ENCODE measurements at regions not wholly inside any gene's neighbourhood (a gene's known extent, or its start where the extent isn't known, plus 50 kb on each side); places are given as distances from the start of the nearest gene placed in this dataset.

DNA sequence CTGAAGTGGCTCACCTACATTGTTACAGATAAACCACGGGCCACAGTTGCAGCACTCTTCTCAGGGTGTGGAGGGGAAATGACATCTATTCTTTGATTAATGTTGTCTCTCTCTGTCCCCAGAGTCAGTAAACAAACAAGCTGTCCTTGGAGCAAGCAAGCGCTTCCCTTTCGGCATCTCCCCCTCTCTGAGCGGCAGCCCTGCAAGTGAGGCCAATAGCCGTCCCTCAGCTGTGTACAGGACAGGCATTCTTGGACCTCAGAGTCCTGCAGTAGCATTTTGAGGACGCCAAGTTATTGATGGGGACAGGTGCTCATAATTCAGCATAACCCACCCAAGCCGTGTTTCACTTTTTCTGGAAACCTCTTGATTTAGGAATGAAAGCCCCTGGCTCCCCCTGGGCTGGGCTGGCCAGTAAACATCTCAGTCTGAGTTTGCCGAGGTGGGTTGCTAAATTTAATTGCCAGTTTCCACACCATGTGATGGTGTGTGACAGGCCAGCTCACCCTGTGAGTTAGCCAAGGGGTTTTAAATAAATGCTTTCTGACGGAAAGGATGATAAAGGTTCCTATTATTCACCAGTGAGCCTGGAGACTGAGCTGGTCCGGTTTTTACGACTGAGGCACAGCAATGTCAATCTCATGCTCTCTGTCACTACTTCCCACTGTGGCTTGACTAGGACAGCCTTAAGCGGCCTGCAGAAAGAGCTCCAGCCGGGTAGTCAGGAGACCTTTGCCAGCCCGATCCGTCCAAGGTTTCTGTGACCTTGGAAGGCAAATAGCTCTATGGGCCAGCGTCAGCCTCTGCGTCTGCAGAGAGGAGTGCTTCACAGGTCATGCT, 214.8 kb upstream of the RREB1 start:
- DNase-seq: no peak

DNA sequence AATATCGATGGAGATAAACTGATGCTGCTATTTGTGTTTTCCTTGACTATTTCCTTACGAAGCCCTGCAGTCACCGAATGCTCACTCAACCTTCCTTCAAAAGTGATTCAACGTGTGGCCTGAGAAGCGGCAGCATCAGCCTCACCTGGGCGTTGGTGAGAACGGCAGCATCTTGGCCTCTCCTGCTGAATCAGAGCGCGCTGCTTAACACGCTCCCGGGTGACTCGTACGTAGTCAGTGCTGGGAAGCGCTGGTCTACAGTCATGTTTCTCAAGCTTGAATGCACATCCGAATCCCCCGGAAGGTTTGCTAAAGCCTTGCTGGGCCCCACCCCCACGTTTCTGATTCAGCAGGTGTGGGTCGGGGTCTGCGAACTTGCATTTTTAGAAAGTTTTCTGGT, 214.1 kb upstream of the RREB1 start:
- no peak for DNase-seq

DNA sequence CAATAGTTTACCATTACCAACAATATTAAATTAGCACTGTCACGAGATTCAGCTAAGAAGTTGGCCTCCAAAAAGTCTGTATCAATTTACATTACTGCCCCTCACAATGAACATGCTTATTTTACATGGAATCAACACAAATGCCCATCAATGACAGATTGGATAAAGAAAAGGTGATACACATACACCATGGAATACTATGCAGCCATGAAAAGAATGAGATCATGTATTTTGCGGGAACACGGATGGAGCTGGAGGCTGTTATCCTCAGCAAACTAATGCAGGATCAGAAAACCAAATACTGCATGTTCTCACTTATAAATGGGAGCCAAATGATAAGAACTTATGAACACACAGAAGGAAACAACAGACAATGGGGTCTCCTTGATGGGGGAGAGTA, 211.8 kb upstream of the RREB1 start:
- DNase-seq: no peak

DNA sequence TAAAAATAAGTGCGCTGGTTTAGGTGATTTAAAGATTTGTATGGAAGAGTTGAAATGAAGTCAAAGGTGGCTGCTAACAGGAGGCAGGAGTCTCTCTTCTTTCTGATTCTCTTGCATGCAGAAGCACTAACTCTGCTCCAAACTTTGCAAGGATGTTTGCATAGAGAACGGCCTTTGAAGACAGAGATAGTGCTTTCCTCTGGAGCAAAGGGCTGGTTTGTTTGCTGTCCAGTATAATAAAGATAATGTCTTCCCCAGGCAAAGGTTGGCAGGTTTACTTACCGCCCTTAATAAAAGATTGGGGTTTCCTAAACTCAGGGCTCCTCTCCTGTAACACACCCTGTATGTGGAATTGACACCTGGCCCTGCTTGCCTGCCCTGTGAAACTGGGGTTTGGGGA, 210.6 kb upstream of the RREB1 start:
- DNase-seq: no peak

DNA sequence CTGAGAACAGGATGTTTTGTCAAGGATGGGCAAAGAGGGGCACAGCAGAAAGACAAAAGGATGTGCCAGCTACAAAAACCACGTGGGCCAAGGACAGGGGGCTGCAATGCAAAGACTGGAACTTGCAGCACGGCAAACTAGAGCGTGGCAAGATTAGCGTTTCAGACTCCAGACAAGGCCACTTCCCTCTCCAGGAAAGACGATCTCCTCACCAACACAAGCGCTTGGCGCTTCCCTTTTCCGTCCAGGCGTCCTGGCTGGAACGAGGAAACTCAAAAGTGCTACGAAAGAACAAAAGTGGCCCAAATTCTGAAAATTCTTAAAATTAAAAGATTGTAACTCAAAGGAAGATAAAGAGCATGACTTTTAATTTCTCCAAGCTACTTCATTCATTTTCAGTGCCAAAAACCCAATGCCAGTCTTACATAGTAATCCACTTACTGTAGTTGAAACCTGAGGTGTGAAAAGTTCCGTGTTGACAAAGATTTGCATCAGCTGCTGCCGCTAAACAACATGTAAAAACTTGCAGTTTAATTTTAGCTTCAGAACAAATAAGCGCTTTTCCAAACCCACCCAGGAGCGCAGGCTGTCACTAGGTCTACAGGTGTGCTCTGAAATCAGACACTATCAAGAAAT, 207.1 kb upstream of the RREB1 start:
- DNase-seq: no peak

DNA sequence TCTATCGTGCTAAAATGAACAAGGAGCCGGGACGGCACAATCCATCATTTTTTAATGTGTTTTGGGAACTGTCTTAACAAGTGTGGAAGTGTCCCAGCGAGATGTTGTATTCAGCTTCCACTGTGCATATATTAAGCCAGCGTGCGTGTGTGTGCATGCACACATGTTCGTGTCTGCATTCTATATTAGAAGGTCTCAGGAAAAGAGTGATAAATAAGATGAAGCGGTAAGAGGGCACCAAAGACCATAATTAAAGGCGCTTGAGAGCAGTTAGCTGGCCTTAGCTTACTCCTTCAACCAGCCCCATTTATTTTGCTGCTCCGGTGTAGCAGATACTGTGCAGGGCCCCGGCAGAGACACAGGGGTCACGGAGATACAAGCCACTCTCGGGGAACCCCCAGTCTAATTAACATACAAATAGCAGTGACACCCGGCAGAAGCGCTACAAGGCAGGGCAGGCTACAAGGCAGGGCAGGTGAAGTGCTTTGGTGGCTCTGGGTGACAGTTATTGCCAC, 206.5 kb upstream of the RREB1 start:
- DNase-seq: no peak

DNA sequence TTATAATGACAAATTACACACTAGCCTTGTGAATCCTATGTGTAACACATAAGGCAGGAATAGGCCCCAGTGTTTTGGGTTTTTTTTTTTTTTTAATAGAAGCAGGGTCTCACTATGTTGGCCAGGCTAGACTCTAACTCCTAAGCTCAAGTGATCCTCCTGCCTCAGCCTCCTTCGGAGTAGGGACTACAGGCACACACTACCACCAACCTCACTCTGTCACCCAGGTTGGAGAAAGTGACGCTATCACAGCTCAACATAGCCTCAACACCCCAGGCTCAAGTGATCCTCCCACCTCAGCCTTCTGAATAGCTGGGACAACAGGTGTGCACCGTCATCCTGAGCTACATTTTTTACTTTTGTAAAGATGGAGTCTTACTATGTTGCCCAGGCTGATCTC, 205.8 kb upstream of the RREB1 start:
- DNase-seq: no peak

DNA sequence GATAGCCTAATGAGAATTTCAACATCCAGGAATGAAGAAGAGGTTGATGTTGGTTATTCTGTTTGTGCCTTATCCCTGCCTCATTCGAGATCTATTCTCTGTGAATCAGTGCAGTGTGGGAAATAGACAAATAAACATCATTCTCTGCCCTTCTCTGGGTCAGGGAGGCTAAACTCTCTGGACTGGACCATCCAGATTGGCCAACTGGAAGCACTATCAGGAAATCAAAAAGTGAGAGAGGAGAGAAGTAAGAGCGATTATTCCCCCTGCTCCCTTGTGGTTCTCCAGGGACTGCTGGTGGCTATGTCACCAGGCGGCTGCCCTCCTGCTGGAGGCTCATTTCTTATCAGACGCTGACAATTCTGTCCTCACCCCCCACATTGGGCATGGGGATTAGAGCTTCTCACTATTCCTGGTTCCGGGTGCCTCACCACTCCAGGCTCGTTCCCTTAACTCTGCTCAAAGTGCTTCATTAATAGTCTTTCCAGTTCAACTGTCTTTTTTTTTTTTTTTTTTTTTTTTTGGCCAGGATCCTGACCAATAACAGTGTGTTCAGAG, 201.7 kb upstream of the RREB1 start:
- no peak for DNase-seq

DNA sequence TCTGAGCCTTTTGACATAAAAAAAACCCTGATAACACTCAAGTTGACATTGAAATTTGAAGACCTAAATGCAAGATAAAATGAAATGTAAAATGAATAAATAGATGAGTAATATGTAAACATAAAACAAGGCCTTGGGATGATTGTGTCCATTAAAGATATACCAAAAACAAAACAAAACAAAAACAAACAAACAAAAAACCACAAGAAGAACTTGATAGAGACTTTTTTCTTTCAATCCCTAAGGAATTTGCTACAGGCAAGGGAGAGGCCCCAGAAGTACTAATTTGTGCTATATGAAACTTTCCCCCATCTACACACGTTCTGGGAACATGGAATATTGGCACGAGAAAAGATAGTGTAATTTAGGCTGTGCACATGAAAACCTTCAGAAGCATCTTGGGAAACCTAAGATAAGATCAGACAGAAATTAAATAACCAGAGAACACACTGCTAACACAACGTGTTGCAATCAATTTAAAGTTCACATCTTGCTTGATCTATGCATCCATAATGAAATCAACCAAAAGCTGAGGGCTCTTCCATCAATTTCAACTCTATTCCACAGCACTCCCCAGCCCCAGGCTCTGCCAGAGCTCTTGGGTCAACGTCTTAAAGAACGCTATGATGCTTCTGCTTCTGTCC, 201.1 kb upstream of the RREB1 start:
- no peak for DNase-seq

DNA sequence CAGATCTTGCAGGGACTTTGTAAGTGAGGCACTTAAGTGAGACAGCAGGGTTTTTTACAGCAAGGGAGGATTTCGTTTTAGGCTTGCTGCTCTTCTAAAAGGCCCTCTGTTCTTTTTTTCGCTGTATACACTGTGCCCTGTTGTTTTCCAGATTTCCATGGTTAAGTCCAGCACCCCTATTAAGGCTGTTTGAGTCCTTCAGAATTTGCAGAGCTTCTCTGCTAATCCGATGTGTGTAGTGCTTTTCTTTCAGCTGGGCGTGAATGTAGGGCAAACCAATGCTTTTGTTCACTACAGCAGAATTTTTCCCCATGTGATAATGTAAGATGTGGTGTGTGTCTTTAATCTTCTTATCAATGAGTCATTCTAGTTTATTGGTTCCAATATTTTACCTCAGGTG, 200.5 kb upstream of the RREB1 start:
- DNase-seq: no peak

- no peak for DNase-seq
Observed at GRCh38 chr6:6908121-6908520, 199.6 kb upstream of the RREB1 start.

- no peak for DNase-seq
Observed at GRCh38 chr6:6909111-6909510, 198.7 kb upstream of the RREB1 start.

- DNase-seq: no peak
Observed at GRCh38 chr6:6910734-6911295, 196.9 kb upstream of the RREB1 start.

DNA sequence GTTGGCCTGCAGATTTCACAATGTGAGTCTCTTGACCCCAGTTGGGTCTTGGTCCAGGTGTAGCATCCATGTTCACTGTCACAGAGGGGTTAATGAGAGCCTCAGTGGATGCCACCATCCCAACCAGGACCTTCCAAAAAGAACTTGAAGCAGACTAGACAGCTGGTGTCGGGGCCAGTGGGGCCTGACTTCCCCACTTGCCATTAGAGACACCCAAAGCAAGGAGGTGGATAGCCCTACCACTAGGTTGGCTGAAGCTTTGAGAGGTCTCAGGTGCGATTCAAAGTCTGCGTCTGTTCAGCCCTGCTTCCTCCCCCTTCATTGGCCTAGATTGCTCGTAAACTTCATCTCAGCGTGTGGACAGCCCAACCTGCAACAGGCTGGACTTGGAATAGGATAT, 196.4 kb upstream of the RREB1 start:
- no peak for DNase-seq

DNA sequence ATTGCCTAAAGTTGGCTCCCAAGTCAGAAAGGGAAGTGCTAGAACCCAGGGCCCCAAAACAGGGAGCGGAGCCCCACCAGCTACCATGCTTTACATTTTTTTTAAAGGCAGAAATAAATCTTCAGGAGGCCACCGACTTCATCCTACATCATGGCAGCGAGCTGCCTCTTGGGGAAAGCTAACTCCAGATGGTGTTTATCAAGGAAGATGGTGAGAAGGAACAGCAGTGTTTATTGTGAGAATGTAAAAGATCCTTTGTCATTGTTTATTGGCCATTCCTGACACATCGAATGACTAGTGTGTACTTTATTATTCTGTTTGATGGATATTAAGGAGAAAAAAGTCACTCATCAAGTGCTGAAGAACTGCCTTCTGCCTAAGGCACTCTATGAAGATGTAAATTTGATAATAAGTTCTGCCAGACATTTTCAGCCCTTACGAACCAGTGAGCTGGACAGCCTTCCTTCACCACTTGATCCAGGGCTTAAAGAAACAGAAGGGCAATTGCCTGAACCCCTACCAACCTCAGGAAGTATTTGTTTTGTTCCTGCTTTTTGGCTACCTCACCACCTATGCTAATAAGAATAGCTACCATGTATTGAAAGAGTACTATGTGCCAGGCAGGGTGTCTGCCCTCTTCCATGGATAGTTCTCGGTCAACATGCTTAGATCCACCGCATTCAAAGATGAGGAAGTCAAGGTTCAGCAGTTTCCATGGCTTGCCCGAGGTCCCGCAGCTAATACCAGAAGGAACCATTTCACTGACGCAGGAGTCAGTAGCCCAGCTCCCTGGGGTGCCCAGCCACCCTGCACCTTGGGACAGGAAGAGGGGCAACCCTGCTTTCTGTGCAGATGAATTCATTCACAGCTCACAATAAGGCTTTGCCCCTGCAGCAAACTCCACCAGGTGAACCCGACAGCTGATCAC, 194.7 kb upstream of the RREB1 start:
- DNase-seq: no peak

- DNase-seq: no peak
Observed at GRCh38 chr6:6915219-6915618, 192.5 kb upstream of the RREB1 start.

DNA sequence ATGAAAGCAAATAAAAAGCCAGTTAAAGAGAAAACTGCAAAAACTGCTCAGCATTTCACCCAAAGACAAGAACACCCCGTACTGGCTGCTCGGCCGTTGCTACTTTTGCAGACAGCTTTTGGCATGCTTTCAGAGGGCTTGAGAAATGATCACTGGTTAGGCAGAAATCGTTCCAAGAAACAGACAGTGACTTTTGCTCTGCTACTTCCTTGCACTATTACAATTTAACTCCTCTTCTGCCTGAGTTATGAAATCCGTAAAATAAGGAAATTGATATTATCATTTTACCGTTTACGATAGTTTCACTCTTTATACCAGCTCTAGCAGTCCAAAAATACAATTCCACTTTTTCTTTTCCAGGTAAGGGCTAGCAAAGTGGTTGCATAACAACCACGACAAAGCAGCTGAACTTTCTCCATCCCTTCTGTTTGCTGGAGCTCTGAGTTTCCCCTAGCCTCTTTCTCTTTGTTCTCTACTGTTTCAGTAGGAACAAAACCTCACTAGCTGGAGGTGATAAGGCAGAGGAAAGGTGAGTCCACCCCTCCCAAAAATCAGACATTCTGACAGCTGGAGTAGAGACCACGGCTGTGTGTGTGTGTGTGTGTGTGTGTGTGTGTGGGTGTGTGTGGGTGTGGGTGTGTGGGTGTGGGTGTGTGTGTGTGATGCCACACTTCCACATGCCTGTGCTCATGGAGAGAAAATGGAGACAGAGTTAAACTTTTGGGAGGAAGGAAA, 191.8 kb upstream of the RREB1 start:
- DNase-seq: no peak

DNA sequence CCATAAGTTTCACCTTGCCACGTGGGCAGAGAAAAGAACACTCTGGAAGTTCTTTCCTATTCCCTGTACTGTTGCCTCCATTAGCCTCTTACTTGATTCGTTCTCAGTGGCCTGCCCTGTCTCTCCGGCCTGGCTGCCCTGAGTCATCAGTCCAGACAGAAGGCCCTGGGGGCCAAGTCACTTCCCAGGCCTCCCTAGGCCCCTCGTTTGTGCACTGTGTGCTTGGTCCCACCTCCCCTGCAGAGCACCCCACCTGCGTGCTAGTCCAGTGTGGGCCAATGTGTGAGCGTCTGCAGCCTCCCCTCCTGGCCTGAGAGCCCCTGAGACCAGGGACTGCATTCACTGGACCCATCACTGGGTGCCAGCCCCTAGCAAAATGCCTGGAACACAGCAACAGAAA, 191.2 kb upstream of the RREB1 start:
- no peak for DNase-seq

DNA sequence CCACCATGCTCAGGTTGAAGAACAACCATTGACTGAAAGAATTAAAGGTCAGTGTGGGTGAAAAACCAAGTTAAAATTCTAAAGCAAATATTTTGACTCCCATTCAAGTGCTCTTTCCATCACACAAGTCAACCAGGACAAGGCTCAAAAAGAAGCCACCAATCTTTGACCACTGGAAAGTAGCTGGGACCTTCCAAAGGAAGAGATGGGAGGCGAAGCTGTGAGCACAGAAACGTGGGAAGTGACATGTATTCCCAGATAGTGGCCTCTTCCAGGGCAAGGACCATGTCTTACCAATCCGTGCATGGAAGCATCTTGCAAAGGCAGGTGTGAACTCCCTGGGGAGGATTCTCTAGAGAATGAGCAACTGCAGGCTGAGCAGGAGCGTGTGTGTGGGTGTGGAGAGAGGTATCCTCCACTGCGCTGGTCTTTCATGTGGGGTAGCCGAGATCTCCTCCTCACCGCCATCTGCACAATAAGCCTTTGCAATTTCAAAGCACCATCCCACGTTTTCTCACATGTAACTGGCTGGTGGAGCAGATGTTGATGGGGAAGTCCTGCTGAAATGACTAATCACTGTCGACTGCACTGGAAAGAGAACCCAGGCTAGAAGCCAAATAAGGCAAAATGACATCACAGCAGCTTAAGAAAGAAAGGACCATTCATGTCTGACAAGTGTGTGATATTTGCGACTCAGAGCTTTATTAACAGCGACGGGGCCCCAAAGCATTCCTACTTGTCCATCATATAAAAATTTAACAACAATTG, 189.4 kb upstream of the RREB1 start:
- DNase-seq: peak; percentile 45

GRCh38 chr6:6919173-6919572, 188.6 kb upstream of the RREB1 start:
- no peak for DNase-seq
